SU-DHL-6 (cell line): ENCODE measurements at regions not wholly inside any gene's neighbourhood (a gene's known extent, or its start where the extent isn't known, plus 50 kb on each side); places are given as distances from the start of the nearest gene placed in this dataset.

Experiments used
- CTCF ChIP-seq: fragments of 200-600 bp; sonication (generic); IDR thresholded peaks from one replicate; pipeline ENCODE4 v1.5.1; 2017; ENCODE audit warnings: antibody characterized with exemption, mild to moderate bottlenecking, low read length, moderate library complexity; ENCODE audit not compliant: insufficient read depth, poor library complexity, severe bottlenecking
- EZH2phosphoT487 ChIP-seq: fragments of 200-600 bp; sonication (generic), shearing (Covaris generic); conservative IDR thresholded peaks from 2 replicates; pipeline ENCODE4 v1.6.1; 2018; ENCODE audit warnings: mild to moderate bottlenecking, antibody characterized with exemption, low read length, moderate library complexity, mixed read lengths

DNA sequence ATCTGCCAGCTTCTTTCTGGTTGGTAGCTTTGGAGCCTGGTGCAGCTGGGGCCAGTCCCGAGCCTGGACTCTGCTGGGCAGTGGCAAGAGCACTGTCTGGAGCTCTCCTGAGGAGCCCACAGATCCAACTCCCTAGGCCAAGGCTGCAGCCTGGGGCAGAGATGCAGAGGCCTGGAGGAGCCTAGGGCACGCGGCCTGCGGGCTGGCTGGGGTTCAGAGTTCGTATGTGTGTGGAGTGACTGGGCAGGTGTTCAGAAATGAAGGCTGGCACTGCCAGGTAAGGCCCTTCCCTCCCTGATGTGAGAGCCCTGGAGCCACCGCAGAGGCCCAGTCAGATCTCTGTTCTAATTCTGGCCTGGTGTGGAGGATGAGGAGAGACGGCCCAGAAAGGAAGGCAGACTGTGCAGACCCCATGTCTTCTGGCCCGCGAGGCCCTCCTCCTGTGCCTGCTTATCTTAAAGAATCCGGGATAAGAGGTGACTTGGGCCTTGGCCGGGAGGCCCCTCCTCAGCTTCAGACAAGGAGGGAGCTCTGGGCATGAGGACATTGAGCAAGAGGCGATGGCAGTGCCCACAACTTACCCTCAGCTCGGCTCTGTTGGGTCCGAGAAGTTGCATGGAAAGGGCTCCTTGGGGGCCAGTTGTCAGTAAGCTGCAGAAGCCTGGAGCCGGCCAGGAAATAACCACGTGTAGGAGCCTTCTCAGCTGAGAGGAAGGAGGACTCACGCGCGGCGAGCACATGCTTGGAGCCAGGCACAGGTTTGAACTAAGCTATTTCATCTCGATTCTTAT lies 62.2 kb upstream of the B3GAT1 start:
- TF ChIP-seq EZH2phosphoT487: no peak
- TF ChIP-seq CTCF: no peak
